DND-41 (cell line): ENCODE measurements at regions not wholly inside any gene's neighbourhood (a gene's known extent, or its start where the extent isn't known, plus 50 kb on each side); places are given as distances from the start of the nearest gene placed in this dataset.

Experiments used
- ATAC-seq: fragments of 200-7000 bp; cut with Tn5 transposase; 3 replicates; pipeline ENCODE4 v1.9.1; 2021; ENCODE audit warnings: low read depth; ENCODE audit not compliant: insufficient read depth
- DNase-seq: peaks from one replicate; pipeline ENCODE4 v3.0.0-alpha.2; 2020
- H2AFZ ChIP-seq: 2 replicates; pipeline ENCODE4 v1.6.0; 2012; ENCODE audit warnings: low read depth, low read length
- H3K27ac ChIP-seq: 2 replicates; pipeline ENCODE4 v1.5.1; 2012; ENCODE audit warnings: low read length, inconsistent platforms
- H3K27me3 ChIP-seq: fragments of 200-600 bp; sonication (generic); 2 replicates; pipeline ENCODE4 v1.6.0; 2012; ENCODE audit warnings: low read length, mild to moderate bottlenecking, inconsistent platforms; ENCODE audit not compliant: insufficient read depth, poor library complexity
- H3K36me3 ChIP-seq: 2 replicates; pipeline ENCODE4 v1.5.1; 2012; ENCODE audit warnings: low read length, inconsistent platforms; ENCODE audit not compliant: insufficient read depth
- H3K4me1 ChIP-seq: 2 replicates; pipeline ENCODE4 v1.5.1; 2012; ENCODE audit warnings: mild to moderate bottlenecking, low read length; ENCODE audit not compliant: insufficient read depth
- H3K4me2 ChIP-seq: 2 replicates; pipeline ENCODE4 v1.6.0; 2012; ENCODE audit warnings: mild to moderate bottlenecking, moderate library complexity, low read length, inconsistent platforms; ENCODE audit not compliant: insufficient read depth
- H3K4me3 ChIP-seq, 2 experiments: fragments of 200-600 bp in 1 of 2; shearing (Covaris generic) in 1 of 2; 2 replicates each; pipeline ENCODE4 v1.5.1; 2012 to 2016; ENCODE audit warnings: inconsistent platforms in 2 of 2, low read length in 2 of 2, mild to moderate bottlenecking in 2 of 2, low read depth in 1 of 2, moderate library complexity in 1 of 2
- H3K79me2 ChIP-seq: 2 replicates; pipeline ENCODE4 v1.6.0; 2012; ENCODE audit warnings: low read length, inconsistent platforms; ENCODE audit not compliant: insufficient read depth
- H3K9ac ChIP-seq: 2 replicates; pipeline ENCODE4 v1.6.0; 2012; ENCODE audit warnings: low read depth, mild to moderate bottlenecking, inconsistent platforms, low read length, moderate library complexity
- H3K9me3 ChIP-seq: 2 replicates; pipeline ENCODE4 v1.5.1; 2012; ENCODE audit warnings: low read length, moderate library complexity, mild to moderate bottlenecking, inconsistent platforms; ENCODE audit not compliant: insufficient read depth, severe bottlenecking
- H4K20me1 ChIP-seq: 2 replicates; pipeline ENCODE4 v1.6.0; 2012; ENCODE audit warnings: low read length; ENCODE audit not compliant: insufficient read depth
- CTCF ChIP-seq: IDR thresholded peaks from 2 replicates; pipeline ENCODE4 v1.5.1; 2012; ENCODE audit warnings: borderline replicate concordance, low read length, moderate library complexity, mild to moderate bottlenecking; ENCODE audit not compliant: poor library complexity, severe bottlenecking; ENCODE audit errors: extremely low read depth
- EZH2 ChIP-seq: IDR thresholded peaks from 3 replicates; pipeline ENCODE4 v1.6.1; 2012; ENCODE audit warnings: borderline replicate concordance, low read depth, mild to moderate bottlenecking, moderate library complexity, low read length, inconsistent platforms; ENCODE audit not compliant: severe bottlenecking

GRCh38 chr12:72876092-72876491 is 603.9 kb downstream of the TRHDE start:
- H3K9me3 ChIP-seq: no peaks in the 10 kb centered on the region
- H4K20me1 ChIP-seq: no peaks in the 10 kb centered on the region
- H3K36me3 ChIP-seq: no peaks in the 10 kb centered on the region
- no peak overlapping the region for H2AFZ ChIP-seq
- no peaks in the 10 kb centered on the region for H3K79me2 ChIP-seq
- no peak overlapping the region for H3K4me2 ChIP-seq
- H3K4me3 ChIP-seq: no peak overlapping the region
- DNase-seq (no peak), ATAC-seq (no peak)
- TF ChIP-seq EZH2 (no peak), CTCF (no peak)
- no peaks in the 10 kb centered on the region for H3K4me1 ChIP-seq
- H3K9ac ChIP-seq: no peak overlapping the region
- no peak overlapping the region for H3K27ac ChIP-seq
- H3K27me3 ChIP-seq: no peaks in the 10 kb centered on the region

- Histone ChIP-seq H4K20me1 (no peaks in the 10 kb centered on the region), H3K9me3 (no peaks in the 10 kb centered on the region), H3K9ac (no peak overlapping the region), H3K4me3 (no peak overlapping the region), H3K27ac (no peak overlapping the region), H3K4me2 (no peak overlapping the region), H3K79me2 (no peaks in the 10 kb centered on the region), H2AFZ (no peak overlapping the region), H3K36me3 (no peaks in the 10 kb centered on the region), H3K27me3 (no peaks in the 10 kb centered on the region), H3K4me1 (no peaks in the 10 kb centered on the region)
- DNase-seq (no peak), ATAC-seq (no peak)
- TF ChIP-seq CTCF (no peak), EZH2 (no peak)
These were observed 616.5 kb downstream of the TRHDE start for GRCh38 chr12:72888693-72889092.

GRCh38 chr12:72889791-72890190 is 617.6 kb downstream of the TRHDE start:
- Histone ChIP-seq H3K9me3 (no peaks in the 10 kb centered on the region), H3K36me3 (no peaks in the 10 kb centered on the region), H3K4me3 (no peak overlapping the region), H2AFZ (no peak overlapping the region), H3K27ac (no peak overlapping the region), H3K79me2 (no peaks in the 10 kb centered on the region), H4K20me1 (no peaks in the 10 kb centered on the region), H3K4me1 (no peaks in the 10 kb centered on the region), H3K9ac (no peak overlapping the region), H3K4me2 (no peak overlapping the region), H3K27me3 (no peaks in the 10 kb centered on the region)
- DNase-seq (no peak), ATAC-seq (no peak)
- TF ChIP-seq CTCF (no peak), EZH2 (no peak)

GRCh38 chr12:72901685-72902084 is 629.5 kb downstream of the TRHDE start:
- no peaks in the 10 kb centered on the region for H3K27me3 ChIP-seq
- H3K4me3 ChIP-seq: no peak overlapping the region
- no peak overlapping the region for H3K27ac ChIP-seq
- no peak overlapping the region for H3K9ac ChIP-seq
- TF ChIP-seq CTCF (no peak), EZH2 (no peak)
- DNase-seq: no peak
- H3K9me3 ChIP-seq: no peaks in the 10 kb centered on the region
- H3K4me1 ChIP-seq: no peaks in the 10 kb centered on the region
- ATAC-seq: no peak
- H3K79me2 ChIP-seq: no peaks in the 10 kb centered on the region
- H2AFZ ChIP-seq: no peak overlapping the region
- H4K20me1 ChIP-seq: no peaks in the 10 kb centered on the region
- no peaks in the 10 kb centered on the region for H3K36me3 ChIP-seq
- H3K4me2 ChIP-seq: no peak overlapping the region
